ENCODE measurements at regions not wholly inside any gene's neighbourhood (a gene's known extent, or its start where the extent isn't known, plus 50 kb on each side); places are given as distances from the start of the nearest gene placed in this dataset.
A peak's percentile ranks its signal among the peaks of the same experiment; 100 is the strongest.

GRCh38 chr2:88265352-88266303 lies 95.5 kb downstream of the THNSL2 start (continued):
- TF ChIP-seq ZBTB33 (IDR thresholded peaks at IDR 0.05) (no peak), DPF2 (IDR thresholded peaks at IDR 0.05) (peak; percentile 60; the same call in 1 of the 2 replicates), SPI1 (IDR thresholded peaks at IDR 0.05; ENCODE audit: borderline replicate concordance, insufficient read depth, low read depth, low read length) (peak; percentile 9; the same call in 1 of the 2 replicates)

GRCh38 chr2:88263861-88264260 lies 93.7 kb downstream of the THNSL2 start:
- Histone ChIP-seq H3K9ac (ENCODE audit: control insufficient read depth, insufficient read depth, low read length) (no peak overlapping the region), H3K79me2 (ENCODE audit: control insufficient read depth, insufficient read depth, low read length) (no peaks in the 10 kb centered on the region), H3K27me3 (replicated peaks in 1 of 2; ENCODE audit: control insufficient read depth in 2 of 2, insufficient read depth in 2 of 2, low read length in 1 of 2) (no peaks in the 10 kb centered on the region), H2AFZ (ENCODE audit: control insufficient read depth, low read depth, low read length) (no peak overlapping the region), H3K27ac (ENCODE audit: control insufficient read depth, insufficient read depth) (no peak overlapping the region), H4K20me1 (ENCODE audit: control insufficient read depth, insufficient read depth) (no peaks in the 10 kb centered on the region), H3K9me3 (replicated peaks; ENCODE audit: control insufficient read depth, insufficient read depth, low read length) (no peaks in the 10 kb centered on the region), H3K4me1 (ENCODE audit: control insufficient read depth, insufficient read depth, low read length) (no peaks in the 10 kb centered on the region), H3K4me2 (ENCODE audit: control insufficient read depth, insufficient read depth) (no peak overlapping the region), H3K36me3 (ENCODE audit: control insufficient read depth in 2 of 2, insufficient read depth in 2 of 2, low read length in 1 of 2) (no peaks in the 10 kb centered on the region), H3K4me3 (no peak overlapping the region)
- no peak for ATAC-seq
- intact Hi-C loops (cut with micrococcal nuclease; ENCODE audit: unreplicated experiment) = no loop called here
- CTCF ChIA-PET = interaction anchor here (1.7 kb wide), 1 partner anchor 15 kb away, joined by 3 read pairs; no protein-coding TSS in a partner anchor
- DNase-seq (ENCODE audit: low read depth, low spot score) = no peak
- no TSS peak for BruUV-seq (replicated peaks)
- no peak for FAIRE-seq
- POLR2A ChIA-PET = interaction anchor here (0.6 kb wide), 1 partner anchor 76 kb away, joined by 3 read pairs; no protein-coding TSS in a partner anchor
- WGBS (ENCODE audit: insufficient coverage, insufficient replicate concordance, low lambda C conversion rate, missing lambda C conversion rate) = 29% methylated on average over 5 of the region's 5 CpGs
- RAD21 ChIA-PET (ENCODE audit: unreplicated experiment) = interaction anchor here (0.9 kb wide), 1 partner anchor 28 kb away, joined by 4 read pairs; no protein-coding TSS in a partner anchor
- SMC1A ChIA-PET (ENCODE audit: uncharacterized antibody, unreplicated experiment) = interaction anchor here (0.9 to 1.4 kb wide), 2 partner anchors 22 to 24 kb away, joined by 4 read pairs; no protein-coding TSS in a partner anchor
- in situ Hi-C loops (cut with MboI) = no loop called here
- TF ChIP-seq NFYA (IDR thresholded peaks at IDR 0.05; ENCODE audit: borderline replicate concordance, low read depth, low read length) (no peak), TCF12 (IDR thresholded peaks at IDR 0.05; ENCODE audit: low read depth, low read length) (no peak), PRDM15 (CRISPR knock-in tag; IDR thresholded peaks at IDR 0.05) (no peak), STAT3 (IDR thresholded peaks at IDR 0.05; ENCODE audit: low read depth, low read length) (no peak), JUND (IDR thresholded peaks at IDR 0.05; ENCODE audit: low read depth, low read length) (no peak), FOXK2 (IDR thresholded peaks at IDR 0.05) (no peak), E2F8 (IDR thresholded peaks at IDR 0.05; ENCODE audit: low read depth, partially characterized antibody) (no peak), WRNIP1 (IDR thresholded peaks at IDR 0.05; ENCODE audit: borderline replicate concordance, low read depth, low read length) (no peak), BHLHE40 (IDR thresholded peaks at IDR 0.05; ENCODE audit: borderline replicate concordance in 1 of 2, low read depth in 2 of 2, low read length in 1 of 2) (no peak), HDGF (IDR thresholded peaks at IDR 0.05) (no peak)
